ENCODE measurements at regions not wholly inside any gene's neighbourhood (a gene's known extent, or its start where the extent isn't known, plus 50 kb on each side); places are given as distances from the start of the nearest gene placed in this dataset.

- TF ChIP-seq, protein P1, sequence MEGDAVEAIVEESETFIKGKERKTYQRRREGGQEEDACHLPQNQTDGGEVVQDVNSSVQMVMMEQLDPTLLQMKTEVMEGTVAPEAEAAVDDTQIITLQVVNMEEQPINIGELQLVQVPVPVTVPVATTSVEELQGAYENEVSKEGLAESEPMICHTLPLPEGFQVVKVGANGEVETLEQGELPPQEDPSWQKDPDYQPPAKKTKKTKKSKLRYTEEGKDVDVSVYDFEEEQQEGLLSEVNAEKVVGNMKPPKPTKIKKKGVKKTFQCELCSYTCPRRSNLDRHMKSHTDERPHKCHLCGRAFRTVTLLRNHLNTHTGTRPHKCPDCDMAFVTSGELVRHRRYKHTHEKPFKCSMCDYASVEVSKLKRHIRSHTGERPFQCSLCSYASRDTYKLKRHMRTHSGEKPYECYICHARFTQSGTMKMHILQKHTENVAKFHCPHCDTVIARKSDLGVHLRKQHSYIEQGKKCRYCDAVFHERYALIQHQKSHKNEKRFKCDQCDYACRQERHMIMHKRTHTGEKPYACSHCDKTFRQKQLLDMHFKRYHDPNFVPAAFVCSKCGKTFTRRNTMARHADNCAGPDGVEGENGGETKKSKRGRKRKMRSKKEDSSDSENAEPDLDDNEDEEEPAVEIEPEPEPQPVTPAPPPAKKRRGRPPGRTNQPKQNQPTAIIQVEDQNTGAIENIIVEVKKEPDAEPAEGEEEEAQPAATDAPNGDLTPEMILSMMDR (IDR thresholded peaks at IDR 0.05), result no peak
- TF ChIP-seq POLR2A (IDR thresholded peaks at IDR 0.05; ENCODE audit: low read depth), result no peak
- no peak for TF ChIP-seq POLR2AphosphoS5 (IDR thresholded peaks at IDR 0.05)
Observed at GRCh38 chrX:137172317-137172948, 138.6 kb upstream of the GPR101 start.
